ENCODE measurements at regions not wholly inside any gene's neighbourhood (a gene's known extent, or its start where the extent isn't known, plus 50 kb on each side); places are given as distances from the start of the nearest gene placed in this dataset.

- no peaks in the 10 kb centered on the region for H3K9me3 ChIP-seq (ENCODE audit: control insufficient read depth, insufficient read depth, low read length)
- H2AK5ac ChIP-seq (ENCODE audit: low read depth, low read length) = no peak overlapping the region
- BruUV-seq (replicated peaks) = no TSS peak
- no peak overlapping the region for H3K4me2 ChIP-seq (ENCODE audit: low read depth, low read length)
- ATAC-seq (ENCODE audit: low read depth) = no peak
- H4K91ac ChIP-seq (ENCODE audit: insufficient read depth, low read depth, low read length) = no peak overlapping the region
- dilution Hi-C loops (cut with HindIII; ENCODE audit: low sequenced_read_pairs, unreplicated experiment) = no loop called here
- no peaks in the 10 kb centered on the region; the same call in 1 of the 2 replicates for H3K4me1 ChIP-seq (ENCODE audit: control insufficient read depth, insufficient read depth, low read length)
- H3K9me1 ChIP-seq (ENCODE audit: insufficient read depth, low read length) = no peaks in the 10 kb centered on the region
- no peak for DNase-seq
- intact Hi-C loops (cut with micrococcal nuclease) = no loop called here
- in situ Hi-C loops (cut with MboI; ENCODE audit: low sequenced_read_pairs) = no loop called here
- H2BK120ac ChIP-seq (ENCODE audit: low read depth, low read length) = no peak overlapping the region
- H2BK5ac ChIP-seq (ENCODE audit: low read depth, low read length, poor library complexity, severe bottlenecking) = no peak overlapping the region
- H3K14ac ChIP-seq (replicated peaks; ENCODE audit: low read depth, low read length) = no peak overlapping the region
- no peak overlapping the region for H2BK15ac ChIP-seq (ENCODE audit: low read depth, low read length)
- no peaks in the 10 kb centered on the region for H4K20me1 ChIP-seq (ENCODE audit: insufficient read depth, low read length)
- no peak overlapping the region for H4K8ac ChIP-seq (ENCODE audit: low read depth in 2 of 2, low read length in 2 of 2)
- no peak overlapping the region for H2AFZ ChIP-seq (replicated peaks; ENCODE audit: low read length, poor library complexity)
- CTCF ChIA-PET = no interaction called here
- 100% methylated on average over 1 of the region's 2 CpGs; no CpG with 5 or more reads in 1 of the 2 experiments for WGBS, 2 experiments (ENCODE audit: extremely low coverage in 2 of 2, insufficient read length in 1 of 2)
- no peak overlapping the region for H3K4me3 ChIP-seq (ENCODE audit: insufficient read depth, low read depth, low read length)
- no peak overlapping the region for H4K5ac ChIP-seq (ENCODE audit: low read depth, low read length)
- TF ChIP-seq CHD1 (IDR thresholded peaks at IDR 0.05; ENCODE audit: low read depth, low read length) (no peak), MAFK (IDR thresholded peaks at IDR 0.05; ENCODE audit: low read depth, low read length) (no peak)
- H3K36me3 ChIP-seq (ENCODE audit: control insufficient read depth, insufficient read depth, low read length) = no peaks in the 10 kb centered on the region
- no peaks in the 10 kb centered on the region for H3K79me1 ChIP-seq (ENCODE audit: low read depth in 1 of 2, low read length in 2 of 2)
- H2AK9ac ChIP-seq (replicated peaks; ENCODE audit: low read depth, low read length, poor library complexity) = no peak overlapping the region
- H2BK20ac ChIP-seq (ENCODE audit: low read depth, low read length) = no peak overlapping the region
- POLR2A ChIA-PET (ENCODE audit: unreplicated experiment) = no interaction called here
- no peak overlapping the region for H3K18ac ChIP-seq (ENCODE audit: low read depth, low read length)
- H3K27ac ChIP-seq (ENCODE audit: insufficient read depth, low read length) = no peak overlapping the region
- no peak overlapping the region for H3K56ac ChIP-seq (ENCODE audit: extremely low read depth, insufficient read depth, low read length)
- H3K9ac ChIP-seq (ENCODE audit: low read depth, low read length) = no peak overlapping the region
- no peaks in the 10 kb centered on the region for H3K27me3 ChIP-seq (ENCODE audit: control insufficient read depth, insufficient read depth, low read length)
- H3K23ac ChIP-seq (ENCODE audit: low read depth, low read length) = no peak overlapping the region
- H3K4ac ChIP-seq (ENCODE audit: low read depth, low read length) = no peak overlapping the region
These were observed 70.8 kb upstream of the HHIP start for GRCh38 chr4:144575181-144575580.
